ENCODE measurements at regions not wholly inside any gene's neighbourhood (a gene's known extent, or its start where the extent isn't known, plus 50 kb on each side); places are given as distances from the start of the nearest gene placed in this dataset.
"Not testable (repeated sequence)": the region's sequence is repeated elsewhere in the genome, so short reads cannot be mapped to it uniquely, and the experiment has no call there.

DNA sequence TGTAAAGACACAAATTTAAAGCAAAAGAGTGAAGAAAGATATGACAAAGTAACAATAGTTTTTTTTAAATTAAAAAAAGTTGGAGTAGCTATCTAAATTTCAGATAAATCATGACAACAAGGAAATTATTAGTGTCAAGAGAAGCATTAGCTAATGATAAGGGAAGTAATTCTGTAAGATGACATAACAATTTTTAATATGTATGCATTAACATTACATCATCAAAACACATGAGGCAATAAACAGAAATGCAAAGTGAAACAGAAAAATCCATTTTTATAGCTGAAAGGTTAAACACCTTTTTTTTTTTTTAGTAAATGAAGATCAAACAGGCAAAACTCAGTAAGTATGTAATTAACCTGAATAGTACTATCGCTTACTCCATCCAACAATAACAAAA, 804.9 kb upstream of the PRR20A start:
- no peak for DNase-seq

DNA sequence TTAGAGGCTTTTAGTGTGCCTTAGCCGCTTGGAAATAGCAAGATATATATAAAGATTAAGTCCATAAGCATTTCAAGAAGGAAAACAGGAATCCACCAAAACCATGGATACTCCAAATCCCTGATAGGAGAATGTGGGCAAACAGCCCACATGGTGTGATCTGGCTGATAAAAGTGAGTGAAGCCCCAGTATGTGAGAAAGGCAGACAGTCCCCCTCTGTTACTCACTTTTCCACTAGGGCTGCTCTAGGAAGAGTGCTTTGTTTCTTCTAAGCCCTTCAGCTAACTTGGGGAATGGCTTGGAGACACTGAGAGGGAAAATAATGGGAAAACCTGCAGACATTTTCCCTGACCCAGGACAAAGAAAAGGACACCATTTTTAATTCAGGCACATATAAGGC, 802.3 kb upstream of the PRR20A start:
- DNase-seq, result no peak

GRCh38 chr13:56347014-56347413, 793.7 kb upstream of the PRR20A start:
- no peak for DNase-seq

- no peak for DNase-seq
Measured at GRCh38 chr13:56349866-56350265, 790.9 kb upstream of the PRR20A start.

DNA sequence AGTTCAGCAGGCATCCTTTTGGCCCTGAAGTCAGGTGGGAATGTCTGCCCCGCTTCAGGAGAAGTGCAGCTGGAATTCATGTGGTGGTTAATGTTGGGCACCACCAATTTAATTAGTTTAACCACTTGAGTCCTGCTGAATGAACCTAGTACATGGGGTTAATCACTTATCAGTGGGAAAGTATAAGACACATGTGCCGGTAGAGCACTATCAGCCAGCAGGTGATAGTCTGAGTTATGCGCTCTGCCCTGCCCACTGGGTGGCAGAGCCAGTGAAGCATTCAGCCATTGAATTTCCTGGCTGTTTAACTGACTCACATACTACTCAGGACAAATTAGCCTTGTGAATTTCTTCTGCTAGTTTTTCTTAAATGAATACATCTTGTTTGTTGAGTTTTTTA, 789.7 kb upstream of the PRR20A start:
- DNase-seq, result peak; percentile 27

DNA sequence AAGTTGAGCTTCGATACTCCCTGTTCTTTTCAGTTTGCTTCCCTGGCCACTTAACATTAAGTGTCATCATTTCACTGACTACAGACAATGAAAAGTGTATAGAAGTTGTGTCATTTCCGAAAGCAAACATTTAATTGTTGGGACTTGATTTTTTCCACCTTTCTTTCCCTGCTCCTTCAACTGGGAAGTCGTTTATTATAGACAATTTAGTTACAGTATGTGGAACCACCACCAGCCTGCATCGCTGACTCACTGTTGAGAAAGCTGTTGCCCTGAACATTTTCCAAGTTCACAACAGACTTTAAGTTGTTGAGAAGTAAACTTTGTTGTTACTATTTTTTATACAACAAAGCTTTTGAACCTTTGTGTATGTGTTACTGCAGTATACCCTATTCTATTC, 788.4 kb upstream of the PRR20A start:
- no peak for DNase-seq

- DNase-seq, result no peak
Measured at GRCh38 chr13:56352901-56353300, 787.8 kb upstream of the PRR20A start.

GRCh38 chr13:56356690-56357089, 784.0 kb upstream of the PRR20A start:
- no peak for DNase-seq

- no peak for DNase-seq
Measured at GRCh38 chr13:56378566-56378965, 762.2 kb upstream of the PRR20A start.

DNA sequence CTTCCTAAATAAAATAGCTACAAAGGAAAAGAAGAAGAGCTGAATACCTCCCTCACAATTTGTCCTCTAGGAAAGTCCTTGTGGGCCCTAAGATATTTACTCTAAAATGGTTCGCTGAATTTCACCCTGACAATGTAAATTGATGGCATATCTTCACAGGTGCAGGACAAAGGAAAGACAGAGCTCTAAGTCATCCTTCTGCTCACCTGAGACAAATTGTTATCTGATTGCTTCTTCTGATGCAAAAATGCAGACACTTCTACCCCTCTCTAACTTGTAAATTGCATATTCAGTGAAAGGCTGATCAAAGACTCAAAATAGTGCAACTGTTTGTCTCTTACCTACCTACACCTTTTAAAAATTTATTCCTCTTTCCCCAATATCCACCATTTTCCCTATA, 747.2 kb upstream of the PRR20A start:
- DNase-seq, result no peak

GRCh38 chr13:56396318-56396717, 744.4 kb upstream of the PRR20A start:
- no peak for DNase-seq

DNA sequence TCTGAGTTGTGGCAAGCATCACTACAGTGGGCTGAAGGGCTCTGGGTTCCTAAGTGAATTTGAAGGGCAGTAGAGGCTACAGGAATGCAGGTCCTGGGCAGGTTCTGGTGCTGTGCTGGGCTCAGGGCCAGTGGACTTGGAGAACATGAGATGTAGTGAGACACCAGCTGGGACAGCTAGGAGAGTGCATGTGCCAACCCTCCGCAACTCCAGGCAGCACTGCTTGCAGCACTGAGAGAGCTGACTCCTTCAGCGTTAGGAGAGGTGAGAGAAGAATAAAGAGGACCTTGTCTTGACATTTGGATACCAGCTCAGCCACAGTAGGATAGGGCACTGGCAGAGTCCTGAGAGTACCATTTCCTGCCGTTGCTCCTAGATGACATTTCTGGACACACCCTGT, 739.9 kb upstream of the PRR20A start:
- DNase-seq, result no peak

DNA sequence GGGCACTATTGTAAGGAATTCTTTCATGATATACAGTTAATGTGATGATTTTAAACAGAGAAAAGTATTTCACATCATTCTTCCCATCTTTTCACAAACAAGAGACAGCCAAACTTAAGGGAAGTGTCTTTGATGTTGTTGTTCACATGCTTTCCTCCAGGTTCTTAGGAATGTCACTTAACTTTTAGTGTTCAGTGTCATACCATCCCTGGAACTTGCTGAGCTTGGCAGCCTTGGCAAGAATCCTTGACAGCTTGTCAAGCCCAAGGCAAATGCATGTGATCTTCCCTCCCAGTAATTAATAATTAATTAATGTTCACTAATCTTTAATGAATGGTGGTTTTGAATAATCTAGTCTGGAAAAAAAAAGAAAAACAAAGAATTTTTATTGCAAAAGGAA, 727.9 kb upstream of the PRR20A start:
- DNase-seq, result no peak

DNA sequence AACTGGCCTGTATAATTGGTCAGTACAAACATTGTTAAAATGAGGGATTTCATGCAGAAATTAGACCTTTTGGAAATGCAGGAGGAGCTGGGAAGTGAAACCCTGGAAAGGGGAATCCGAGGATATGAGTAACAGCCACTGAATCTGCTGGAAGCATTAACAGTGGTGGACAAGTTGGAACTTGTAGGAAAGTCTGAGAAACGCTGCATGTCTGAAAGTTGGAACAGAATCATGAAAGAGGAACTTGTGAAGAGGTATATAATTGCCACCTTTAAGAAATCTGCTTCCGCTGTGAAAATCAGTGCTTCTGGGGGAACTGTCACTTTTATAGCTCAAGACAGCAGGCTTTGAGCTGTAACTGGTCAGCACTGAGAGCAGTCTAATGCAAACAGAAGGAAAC, 716.5 kb upstream of the PRR20A start:
- peak; percentile 33 for DNase-seq

DNA sequence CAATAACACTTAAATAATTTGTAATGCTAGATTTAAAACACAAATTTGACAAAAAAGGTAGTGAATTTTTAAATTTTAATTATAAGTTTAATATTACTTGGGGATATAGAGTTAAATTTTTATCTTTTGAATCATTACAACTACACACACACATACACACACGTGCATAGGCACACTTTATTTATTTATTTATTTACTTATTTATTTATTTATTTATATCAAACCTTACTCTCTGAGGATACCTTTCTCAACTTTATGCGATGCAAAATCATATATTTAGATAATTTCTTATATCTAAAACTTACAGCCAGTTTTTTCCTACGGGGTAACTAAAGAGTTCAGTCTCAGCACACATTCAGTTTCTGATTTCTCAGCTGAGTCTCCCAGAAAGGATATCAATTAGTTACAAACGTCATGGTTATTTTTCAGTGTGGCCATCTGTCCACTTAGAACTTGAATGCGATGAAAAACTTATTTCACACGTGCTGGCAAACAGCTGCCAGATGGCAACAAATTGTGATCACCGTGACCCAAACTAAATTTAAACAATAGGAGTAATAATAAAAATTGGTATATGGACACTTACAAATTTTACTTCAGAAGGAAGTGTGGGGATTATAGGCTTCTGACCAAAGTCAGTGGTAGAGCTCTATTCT, 683.1 kb upstream of the PRR20A start:
- no peak for DNase-seq

- no peak for DNase-seq
Measured at GRCh38 chr13:56459286-56459685, 681.4 kb upstream of the PRR20A start.

DNA sequence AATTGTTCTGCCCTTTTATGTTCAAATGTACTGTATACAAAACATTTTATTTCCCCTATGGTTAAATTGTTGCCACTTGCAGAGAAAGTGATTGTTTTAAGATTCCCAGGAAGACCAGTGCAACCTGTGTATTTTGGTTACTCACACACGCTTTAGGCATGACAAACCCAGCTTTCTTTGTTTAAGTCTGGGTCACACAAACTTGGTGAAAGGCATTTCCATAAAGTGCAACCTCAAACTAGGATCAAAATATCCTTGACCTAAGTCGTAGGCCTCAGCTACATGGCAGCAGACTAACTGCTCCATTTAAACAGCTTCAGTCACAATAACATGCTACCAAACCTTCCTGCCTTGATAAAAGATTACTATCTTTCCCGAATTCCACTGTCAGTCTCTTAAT, 639.0 kb upstream of the PRR20A start:
- no peak for DNase-seq

DNA sequence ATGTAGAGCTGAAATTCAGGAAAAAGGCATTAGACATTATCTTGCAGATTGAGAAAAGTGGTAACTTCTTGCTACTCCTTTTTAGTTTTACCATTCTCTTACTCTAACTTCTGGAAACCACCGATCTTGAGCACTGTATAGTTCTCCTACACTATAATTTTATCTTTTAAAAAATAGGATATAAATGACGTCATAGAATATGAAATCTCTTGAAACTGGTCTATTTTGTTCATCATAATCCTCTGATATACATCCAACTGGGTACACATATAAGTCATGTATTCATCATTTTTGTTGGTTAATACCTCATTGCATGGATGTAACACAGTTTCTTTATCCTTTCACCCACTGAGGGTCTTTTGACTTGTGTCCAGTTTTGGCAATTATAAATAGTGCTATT, 629.9 kb upstream of the PRR20A start:
- no peak for DNase-seq

- DNase-seq, result not testable (repeated sequence)
Measured at GRCh38 chr13:56512336-56512735, 628.4 kb upstream of the PRR20A start.

- peak; percentile 14 for DNase-seq
Measured at GRCh38 chr13:56515441-56515840, 625.3 kb upstream of the PRR20A start.

DNA sequence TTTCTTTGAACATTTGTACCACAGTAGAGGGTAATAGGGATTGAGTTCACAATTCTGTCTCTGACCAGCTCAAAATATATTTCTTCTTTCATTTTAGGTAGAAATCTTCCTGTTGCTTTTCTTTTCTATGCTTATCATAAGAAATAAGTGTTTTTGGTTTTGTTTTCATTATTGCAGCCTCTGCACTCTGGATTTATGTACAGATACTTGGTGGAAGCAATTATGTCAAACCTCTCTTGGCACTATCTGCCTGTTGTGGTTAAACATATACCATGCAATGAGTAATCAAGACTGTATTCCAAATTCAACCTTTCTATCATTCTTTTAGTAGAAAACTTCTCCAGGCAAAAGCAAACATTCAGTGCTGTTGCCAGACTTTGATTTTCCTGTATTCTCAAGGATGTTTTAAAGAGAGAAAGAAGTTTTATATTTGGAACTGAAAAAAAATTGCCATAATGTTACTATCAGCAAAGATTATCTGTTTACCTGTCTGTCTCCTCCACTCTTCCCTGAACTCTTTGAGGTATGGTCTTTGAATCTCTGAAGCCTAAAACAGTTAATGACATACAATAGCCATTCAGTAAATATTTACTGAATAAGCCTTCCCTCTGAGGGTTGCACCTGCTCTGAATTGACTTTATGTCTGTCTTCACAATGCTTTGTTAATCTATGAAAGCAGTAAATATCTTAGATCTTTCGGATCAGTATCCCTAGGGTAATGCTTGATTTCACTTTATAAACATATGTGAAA, 612.5 kb upstream of the PRR20A start:
- DNase-seq, result peak; percentile 95

GRCh38 chr13:56530096-56530495, 610.6 kb upstream of the PRR20A start:
- no peak for DNase-seq

DNA sequence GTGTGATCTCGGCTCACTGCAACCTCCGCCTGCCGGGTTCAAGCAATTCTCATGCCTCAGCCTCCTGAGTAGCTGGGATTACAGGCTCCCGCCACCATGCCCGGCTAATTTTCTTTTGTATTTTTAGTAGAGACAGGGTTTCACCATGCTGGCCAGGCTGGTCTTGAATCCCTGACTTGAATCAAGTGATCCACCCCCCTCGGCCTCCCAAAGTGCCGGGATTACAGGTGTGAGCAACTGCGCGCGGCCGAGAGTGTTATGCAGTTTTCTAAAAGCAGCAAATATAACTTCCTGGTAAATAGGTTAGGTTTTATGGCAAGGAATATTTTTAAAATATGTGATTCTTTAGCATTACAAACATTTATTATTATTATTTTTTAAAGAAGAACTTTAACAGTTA, 592.8 kb upstream of the PRR20A start:
- not testable (repeated sequence) for DNase-seq

- no peak for DNase-seq
Measured at GRCh38 chr13:56558698-56559320, 581.9 kb upstream of the PRR20A start.
